Astrocyte (in vitro differentiated cells and primary cell): ENCODE measurements at regions not wholly inside any gene's neighbourhood (a gene's known extent, or its start where the extent isn't known, plus 50 kb on each side); places are given as distances from the start of the nearest gene placed in this dataset.

Source experiments
- DNase-seq: peaks from one replicate; pipeline ENCODE4 v3.0.0-alpha.2; 2010; ENCODE audit warnings: low read depth
- FAIRE-seq: peaks from 2 replicates; lab custom pipeline; 2011; peaks lifted over from hg19 to GRCh38; lab: Jason Lieb, UNC
- H2AFZ ChIP-seq: 2 replicates; pipeline ENCODE4 v1.6.0; 2012; ENCODE audit warnings: low read depth, low read length, inconsistent platforms
- H3K27ac ChIP-seq: 2 replicates; pipeline ENCODE4 v1.5.1; 2011; ENCODE audit warnings: low read depth, low read length, inconsistent platforms
- H3K27me3 ChIP-seq: 2 replicates; pipeline ENCODE4 v1.6.0; 2011; ENCODE audit warnings: low read length, inconsistent platforms; ENCODE audit not compliant: insufficient read depth
- H3K36me3 ChIP-seq: 2 replicates; pipeline ENCODE4 v1.5.1; 2011; ENCODE audit warnings: low read length, inconsistent platforms; ENCODE audit not compliant: insufficient read depth
- H3K4me1 ChIP-seq: 2 replicates; pipeline ENCODE4 v1.5.1; 2011; ENCODE audit warnings: low read length, inconsistent platforms; ENCODE audit not compliant: insufficient read depth
- H3K4me2 ChIP-seq: 2 replicates; pipeline ENCODE4 v1.6.0; 2012; ENCODE audit warnings: low read length, inconsistent platforms
- H3K4me3 ChIP-seq: 2 replicates; pipeline ENCODE4 v1.5.1; 2011; ENCODE audit warnings: low read depth, mild to moderate bottlenecking, low read length, inconsistent platforms; ENCODE audit not compliant: insufficient read depth
- H3K79me2 ChIP-seq: 2 replicates; pipeline ENCODE4 v1.6.0; 2012; ENCODE audit warnings: mild to moderate bottlenecking, low read length, inconsistent platforms; ENCODE audit not compliant: insufficient read depth
- H3K9ac ChIP-seq: 2 replicates; pipeline ENCODE4 v1.6.0; 2012; ENCODE audit warnings: mild to moderate bottlenecking, low read length, inconsistent platforms
- H3K9me3 ChIP-seq: 2 replicates; pipeline ENCODE4 v1.5.1; 2012; ENCODE audit warnings: low read depth, mild to moderate bottlenecking, low read length, inconsistent platforms; ENCODE audit not compliant: insufficient read depth
- H4K20me1 ChIP-seq: 2 replicates; pipeline ENCODE4 v1.6.0; 2012; ENCODE audit warnings: low read length, inconsistent platforms; ENCODE audit not compliant: insufficient read depth
- H3K27ac Mint-ChIP-seq: one replicate; pipeline ENCODE4 v1.8.0; 2021; ENCODE audit warnings: mild to moderate bottlenecking, mixed read lengths; ENCODE audit not compliant: unreplicated experiment
- H3K27me3 Mint-ChIP-seq: one replicate; pipeline ENCODE4 v1.8.0; 2021; ENCODE audit warnings: low read depth, mixed read lengths; ENCODE audit not compliant: unreplicated experiment
- H3K36me3 Mint-ChIP-seq: one replicate; pipeline ENCODE4 v1.8.0; 2021; ENCODE audit warnings: low read depth, mixed read lengths; ENCODE audit not compliant: unreplicated experiment
- H3K4me1 Mint-ChIP-seq: one replicate; pipeline ENCODE4 v1.8.0; 2021; ENCODE audit warnings: low read depth, mixed read lengths; ENCODE audit not compliant: unreplicated experiment
- H3K4me3 Mint-ChIP-seq: one replicate; pipeline ENCODE4 v1.8.0; 2021; ENCODE audit warnings: mild to moderate bottlenecking, moderate library complexity, mixed read lengths; ENCODE audit not compliant: unreplicated experiment
- H3K9me3 Mint-ChIP-seq: one replicate; pipeline ENCODE4 v1.8.0; 2021; ENCODE audit warnings: mild to moderate bottlenecking, mixed read lengths; ENCODE audit not compliant: unreplicated experiment
- CTCF ChIP-seq: IDR thresholded peaks from 2 replicates; pipeline ENCODE4 v1.5.1; 2011; ENCODE audit warnings: low read depth, mild to moderate bottlenecking, inconsistent platforms, low read length, moderate library complexity; ENCODE audit not compliant: insufficient read depth
- EZH2 ChIP-seq: IDR thresholded peaks from 2 replicates; pipeline ENCODE4 v1.6.1; 2012; ENCODE audit warnings: mild to moderate bottlenecking, low read length, inconsistent platforms; ENCODE audit not compliant: insufficient read depth

GRCh38 chr11:95455228-95455970 lies 224.4 kb upstream of the SESN3 start:
- Mint-ChIP-seq H3K9me3 (peaks cover 2% of the 10 kb centered on the region), H3K27ac (no peak overlapping the region), H3K4me3 (no peak overlapping the region), H3K27me3 (no peaks in the 10 kb centered on the region), H3K36me3 (no peaks in the 10 kb centered on the region), H3K4me1 (peaks cover 16% of the 10 kb centered on the region)
- H3K36me3 ChIP-seq: no peaks in the 10 kb centered on the region
- no peak overlapping the region for H2AFZ ChIP-seq
- no peak for TF ChIP-seq EZH2
- no peaks in the 10 kb centered on the region for H4K20me1 ChIP-seq
- H3K27me3 ChIP-seq: no peaks in the 10 kb centered on the region
- no peak for DNase-seq
- no peaks in the 10 kb centered on the region for H3K9me3 ChIP-seq
- no peak overlapping the region for H3K4me2 ChIP-seq
- H3K27ac ChIP-seq: no peak overlapping the region
- H3K4me3 ChIP-seq: no peak overlapping the region
- no peaks in the 10 kb centered on the region for H3K79me2 ChIP-seq
- no peak overlapping the region for H3K9ac ChIP-seq
- FAIRE-seq: no peak
- peaks cover 26% of the 10 kb centered on the region for H3K4me1 ChIP-seq

DNA sequence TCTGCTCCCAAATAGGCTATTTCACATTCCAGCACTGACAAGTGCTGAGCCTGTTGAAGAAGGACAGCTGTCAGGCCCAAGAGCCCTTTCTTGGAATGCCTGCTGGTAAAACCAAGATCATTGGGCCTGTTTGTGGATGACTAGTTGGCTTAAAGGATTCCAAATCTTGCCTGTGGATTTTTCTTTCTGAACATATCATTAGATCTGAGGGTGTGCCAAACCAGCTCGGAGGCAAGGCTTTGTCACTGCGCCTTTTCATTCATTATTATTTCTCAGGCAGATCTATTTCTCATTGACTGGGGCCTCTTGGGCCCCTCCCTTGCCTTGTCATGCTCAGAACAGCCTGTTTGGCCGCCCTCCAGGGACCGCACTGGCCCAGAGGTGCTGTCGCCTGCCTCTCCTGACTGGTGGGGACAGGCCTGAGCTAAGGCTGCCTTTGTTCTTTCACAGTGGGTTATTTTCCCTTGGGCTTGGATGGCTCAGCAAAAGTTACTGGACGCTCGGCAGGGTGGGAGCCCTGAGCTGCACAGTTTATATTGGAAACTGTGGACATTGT lies 222.7 kb upstream of the SESN3 start:
- no peak overlapping the region for H3K27ac Mint-ChIP-seq
- Histone ChIP-seq H4K20me1 (no peaks in the 10 kb centered on the region), H3K27me3 (no peaks in the 10 kb centered on the region), H3K9ac (no peak overlapping the region), H2AFZ (peak overlapping the region; percentile 16), H3K36me3 (no peaks in the 10 kb centered on the region), H3K4me1 (peaks cover 26% of the 10 kb centered on the region), H3K9me3 (no peaks in the 10 kb centered on the region), H3K4me2 (peak overlapping the region; percentile 38), H3K27ac (no peak overlapping the region), H3K4me3 (no peak overlapping the region), H3K79me2 (no peaks in the 10 kb centered on the region)
- H3K4me1 Mint-ChIP-seq: peaks cover 16% of the 10 kb centered on the region
- FAIRE-seq (no peak), DNase-seq (peak; percentile 23)
- TF ChIP-seq CTCF: no peak
- TF ChIP-seq EZH2: no peak
- no peaks in the 10 kb centered on the region for H3K27me3 Mint-ChIP-seq
- H3K36me3 Mint-ChIP-seq: no peaks in the 10 kb centered on the region
- H3K4me3 Mint-ChIP-seq: no peak overlapping the region
- peaks cover 2% of the 10 kb centered on the region for H3K9me3 Mint-ChIP-seq

GRCh38 chr11:95451682-95452081 lies 220.7 kb upstream of the SESN3 start:
- H3K4me1 ChIP-seq: peaks cover 25% of the 10 kb centered on the region
- no peak for TF ChIP-seq CTCF
- no peak for TF ChIP-seq EZH2
- Mint-ChIP-seq H3K36me3 (no peaks in the 10 kb centered on the region), H3K27me3 (peaks cover 2% of the 10 kb centered on the region), H3K9me3 (peaks cover 2% of the 10 kb centered on the region), H3K4me1 (peaks cover 12% of the 10 kb centered on the region), H3K4me3 (no peak overlapping the region), H3K27ac (no peak overlapping the region)
- no peak overlapping the region for H3K4me2 ChIP-seq
- H3K27ac ChIP-seq: peak overlapping the region; percentile 56
- no peak overlapping the region for H3K4me3 ChIP-seq
- H3K9ac ChIP-seq: no peak overlapping the region
- H3K27me3 ChIP-seq: no peaks in the 10 kb centered on the region
- no peaks in the 10 kb centered on the region for H4K20me1 ChIP-seq
- FAIRE-seq: peak; percentile 96
- H2AFZ ChIP-seq: no peak overlapping the region
- no peaks in the 10 kb centered on the region for H3K36me3 ChIP-seq
- no peaks in the 10 kb centered on the region for H3K9me3 ChIP-seq
- peak; percentile 84 for DNase-seq
- H3K79me2 ChIP-seq: no peaks in the 10 kb centered on the region
